ENCODE measurements at regions not wholly inside any gene's neighbourhood (a gene's known extent, or its start where the extent isn't known, plus 50 kb on each side); places are given as distances from the start of the nearest gene placed in this dataset.

DNA sequence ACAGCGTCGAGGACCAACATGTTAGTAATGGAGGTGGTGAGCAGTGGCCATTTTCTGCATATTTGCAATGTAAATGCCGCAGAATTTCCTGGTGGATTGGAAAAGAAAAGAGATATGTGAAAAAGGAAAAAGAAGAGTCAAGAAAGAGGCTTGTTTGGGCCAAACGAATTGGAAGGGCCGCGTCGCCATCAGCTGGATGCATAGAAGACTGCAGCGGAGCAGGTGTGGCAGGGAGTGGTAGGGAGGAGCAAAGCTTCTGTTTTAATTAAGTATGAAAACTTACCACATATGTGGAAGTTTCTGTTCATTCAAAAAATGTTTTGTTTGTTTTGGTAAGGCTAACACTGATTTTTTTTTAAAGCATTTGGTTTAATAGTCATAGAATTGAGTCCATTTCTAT lies 690.7 kb downstream of the NCAM2 start:
- no peak for ATAC-seq (replicated peaks)
- Mint-ChIP-seq H3K36me3 (ENCODE audit: low read depth) (no peaks in the 10 kb centered on the region), H3K4me3 (no peak overlapping the region), H3K27ac (no peak overlapping the region), H3K27me3 (no peaks in the 10 kb centered on the region), H3K4me1 (no peaks in the 10 kb centered on the region), H3K9me3 (peaks cover 5% of the 10 kb centered on the region)

- no peak overlapping the region for H3K4me3 Mint-ChIP-seq
- no peaks in the 10 kb centered on the region for H3K4me1 Mint-ChIP-seq
- no peak overlapping the region for H3K27ac Mint-ChIP-seq
- H3K36me3 Mint-ChIP-seq (ENCODE audit: low read depth) = no peaks in the 10 kb centered on the region
- H3K27me3 Mint-ChIP-seq = no peaks in the 10 kb centered on the region
- ATAC-seq (replicated peaks) = no peak
- H3K9me3 Mint-ChIP-seq = peaks cover 5% of the 10 kb centered on the region
Observed at GRCh38 chr21:21690068-21690665, 692.0 kb downstream of the NCAM2 start.

GRCh38 chr21:21712748-21713520 lies 714.7 kb downstream of the NCAM2 start:
- Mint-ChIP-seq H3K4me3 (no peak overlapping the region), H3K27ac (no peak overlapping the region), H3K27me3 (no peaks in the 10 kb centered on the region), H3K36me3 (ENCODE audit: low read depth) (no peaks in the 10 kb centered on the region), H3K4me1 (no peaks in the 10 kb centered on the region), H3K9me3 (peaks cover 5% of the 10 kb centered on the region)
- ATAC-seq (replicated peaks) = no peak

DNA sequence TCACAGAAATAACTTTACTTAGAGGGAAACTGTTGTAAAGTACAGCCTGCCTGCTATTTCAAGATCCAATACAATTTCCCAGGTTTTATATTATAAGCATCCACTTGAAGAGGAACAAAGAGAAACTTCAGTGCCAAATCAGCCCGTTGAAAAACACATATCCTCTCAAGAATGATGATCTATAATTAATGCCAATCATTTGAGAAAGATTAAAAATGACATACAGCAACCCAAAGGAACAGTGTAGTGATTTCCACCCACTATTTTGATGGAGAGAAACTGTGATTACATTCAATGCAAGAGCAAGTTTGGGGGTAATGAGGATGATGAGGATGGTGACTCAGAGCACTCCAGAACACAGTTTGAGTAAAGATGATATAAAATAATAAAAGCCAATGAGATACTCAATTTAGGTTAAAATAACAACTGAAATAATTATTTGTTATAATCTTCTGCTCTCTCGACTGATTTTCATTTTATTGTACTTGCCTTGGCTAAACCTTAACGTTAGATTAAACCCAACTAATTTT lies 715.5 kb downstream of the NCAM2 start:
- H3K4me1 Mint-ChIP-seq = no peaks in the 10 kb centered on the region
- no peaks in the 10 kb centered on the region for H3K36me3 Mint-ChIP-seq (ENCODE audit: low read depth)
- H3K9me3 Mint-ChIP-seq = peaks cover 5% of the 10 kb centered on the region
- no peak for ATAC-seq (replicated peaks)
- no peaks in the 10 kb centered on the region for H3K27me3 Mint-ChIP-seq
- no peak overlapping the region for H3K27ac Mint-ChIP-seq
- H3K4me3 Mint-ChIP-seq = no peak overlapping the region

GRCh38 chr21:21714426-21714825 lies 716.2 kb downstream of the NCAM2 start:
- H3K4me1 Mint-ChIP-seq = no peaks in the 10 kb centered on the region
- no peak for ATAC-seq (replicated peaks)
- peaks cover 5% of the 10 kb centered on the region for H3K9me3 Mint-ChIP-seq
- H3K36me3 Mint-ChIP-seq (ENCODE audit: low read depth) = no peaks in the 10 kb centered on the region
- no peak overlapping the region for H3K27ac Mint-ChIP-seq
- H3K4me3 Mint-ChIP-seq = no peak overlapping the region
- no peaks in the 10 kb centered on the region for H3K27me3 Mint-ChIP-seq

GRCh38 chr21:21715266-21715969 lies 717.2 kb downstream of the NCAM2 start:
- Mint-ChIP-seq H3K27me3 (no peaks in the 10 kb centered on the region), H3K9me3 (peaks cover 5% of the 10 kb centered on the region), H3K4me1 (no peaks in the 10 kb centered on the region), H3K27ac (no peak overlapping the region), H3K36me3 (ENCODE audit: low read depth) (no peaks in the 10 kb centered on the region), H3K4me3 (no peak overlapping the region)
- ATAC-seq (replicated peaks) = no peak

- Mint-ChIP-seq H3K36me3 (ENCODE audit: low read depth) (no peaks in the 10 kb centered on the region), H3K4me1 (no peaks in the 10 kb centered on the region), H3K4me3 (no peak overlapping the region), H3K27ac (no peak overlapping the region), H3K9me3 (peaks cover 7% of the 10 kb centered on the region), H3K27me3 (no peaks in the 10 kb centered on the region)
- no peak for ATAC-seq (replicated peaks)
Observed at GRCh38 chr21:21722731-21723130, 724.5 kb downstream of the NCAM2 start.

- Mint-ChIP-seq H3K9me3 (peaks cover 4% of the 10 kb centered on the region), H3K4me3 (no peak overlapping the region), H3K27ac (no peak overlapping the region), H3K36me3 (ENCODE audit: low read depth) (no peaks in the 10 kb centered on the region), H3K4me1 (no peaks in the 10 kb centered on the region), H3K27me3 (no peaks in the 10 kb centered on the region)
- no peak for ATAC-seq (replicated peaks)
Observed at GRCh38 chr21:21730512-21730911, 732.3 kb downstream of the NCAM2 start.

GRCh38 chr21:21731626-21732025 lies 733.4 kb downstream of the NCAM2 start:
- Mint-ChIP-seq H3K36me3 (ENCODE audit: low read depth) (no peaks in the 10 kb centered on the region), H3K27me3 (no peaks in the 10 kb centered on the region), H3K4me3 (no peak overlapping the region), H3K9me3 (peaks cover 7% of the 10 kb centered on the region), H3K4me1 (no peaks in the 10 kb centered on the region), H3K27ac (no peak overlapping the region)
- no peak for ATAC-seq (replicated peaks)

GRCh38 chr21:21734088-21734487 lies 735.9 kb downstream of the NCAM2 start:
- no peak overlapping the region for H3K27ac Mint-ChIP-seq
- no peak overlapping the region for H3K4me3 Mint-ChIP-seq
- no peak for ATAC-seq (replicated peaks)
- H3K27me3 Mint-ChIP-seq = no peaks in the 10 kb centered on the region
- no peaks in the 10 kb centered on the region for H3K4me1 Mint-ChIP-seq
- H3K9me3 Mint-ChIP-seq = peaks cover 9% of the 10 kb centered on the region
- no peaks in the 10 kb centered on the region for H3K36me3 Mint-ChIP-seq (ENCODE audit: low read depth)

- Mint-ChIP-seq H3K36me3 (ENCODE audit: low read depth) (no peaks in the 10 kb centered on the region), H3K4me3 (no peak overlapping the region), H3K4me1 (no peaks in the 10 kb centered on the region), H3K27ac (no peak overlapping the region), H3K9me3 (peaks cover 13% of the 10 kb centered on the region), H3K27me3 (no peaks in the 10 kb centered on the region)
- no peak for ATAC-seq (replicated peaks)
Observed at GRCh38 chr21:21737186-21737585, 739.0 kb downstream of the NCAM2 start.

- Mint-ChIP-seq H3K27ac (no peak overlapping the region), H3K4me1 (no peaks in the 10 kb centered on the region), H3K27me3 (no peaks in the 10 kb centered on the region), H3K36me3 (ENCODE audit: low read depth) (no peaks in the 10 kb centered on the region), H3K4me3 (no peak overlapping the region), H3K9me3 (peaks cover 19% of the 10 kb centered on the region)
- no peak for ATAC-seq (replicated peaks)
Observed at GRCh38 chr21:21740207-21740606, 742.0 kb downstream of the NCAM2 start.

GRCh38 chr21:21750124-21750825 lies 752.1 kb downstream of the NCAM2 start:
- H3K4me1 Mint-ChIP-seq = no peaks in the 10 kb centered on the region
- no peaks in the 10 kb centered on the region for H3K36me3 Mint-ChIP-seq (ENCODE audit: low read depth)
- no peaks in the 10 kb centered on the region for H3K27me3 Mint-ChIP-seq
- no peak for ATAC-seq (replicated peaks)
- H3K27ac Mint-ChIP-seq = no peak overlapping the region
- peaks cover 6% of the 10 kb centered on the region for H3K9me3 Mint-ChIP-seq
- no peak overlapping the region for H3K4me3 Mint-ChIP-seq

GRCh38 chr21:21751286-21751685 lies 753.1 kb downstream of the NCAM2 start:
- H3K4me1 Mint-ChIP-seq = no peaks in the 10 kb centered on the region
- peaks cover 4% of the 10 kb centered on the region for H3K9me3 Mint-ChIP-seq
- H3K4me3 Mint-ChIP-seq = no peak overlapping the region
- no peak for ATAC-seq (replicated peaks)
- H3K27me3 Mint-ChIP-seq = no peaks in the 10 kb centered on the region
- no peaks in the 10 kb centered on the region for H3K36me3 Mint-ChIP-seq (ENCODE audit: low read depth)
- H3K27ac Mint-ChIP-seq = no peak overlapping the region

Measured in activated T-helper 17 cell treated with anti-CD3 and anti-CD28 coated beads, Interleukin-2, amount 50 U/mL, for 72 hours (primary cell).